H9 (cell line): ENCODE measurements at regions not wholly inside any gene's neighbourhood (a gene's known extent, or its start where the extent isn't known, plus 50 kb on each side); places are given as distances from the start of the nearest gene placed in this dataset.

Experiments used
- DNase-seq: peaks from one replicate; pipeline ENCODE4 v3.0.0-alpha.2; 2017
- H2AFZ ChIP-seq: one replicate; pipeline ENCODE4 v1.6.1; 2013; ENCODE audit warnings: mild to moderate bottlenecking, low read length, control low read depth, moderate library complexity
- H2AK5ac ChIP-seq: 2 replicates; pipeline ENCODE4 v1.6.1; 2013; ENCODE audit warnings: low read length, control low read depth, mixed read lengths; ENCODE audit not compliant: insufficient read length
- H2BK120ac ChIP-seq: one replicate; pipeline ENCODE4 v1.6.1; 2013; ENCODE audit warnings: low read depth, mild to moderate bottlenecking, low read length, control low read depth, inconsistent platforms; ENCODE audit not compliant: poor library complexity, severe bottlenecking
- H2BK12ac ChIP-seq: 2 replicates; pipeline ENCODE4 v1.6.1; 2013; ENCODE audit warnings: low read length, control low read depth, mixed read lengths, low read depth; ENCODE audit not compliant: insufficient read length
- H2BK15ac ChIP-seq: 2 replicates; pipeline ENCODE4 v1.6.1; 2013; ENCODE audit warnings: low read depth, low read length, control low read depth
- H2BK20ac ChIP-seq: one replicate; pipeline ENCODE4 v1.6.1; 2013; ENCODE audit warnings: low read depth, mild to moderate bottlenecking, low read length, control low read depth, inconsistent platforms; ENCODE audit not compliant: poor library complexity, severe bottlenecking
- H2BK5ac ChIP-seq: 2 replicates; pipeline ENCODE4 v1.6.1; 2013; ENCODE audit warnings: low read length, control low read depth, mixed read lengths; ENCODE audit not compliant: insufficient read length
- H3K14ac ChIP-seq: 2 replicates; pipeline ENCODE4 v1.6.1; 2013; ENCODE audit warnings: low read length, control low read depth; ENCODE audit not compliant: insufficient read depth
- H3K18ac ChIP-seq: 2 replicates; pipeline ENCODE4 v1.6.1; 2013; ENCODE audit warnings: low read depth, mild to moderate bottlenecking, mixed read lengths, low read length, control low read depth; ENCODE audit not compliant: insufficient read length
- H3K23ac ChIP-seq: 2 replicates; pipeline ENCODE4 v1.6.1; 2013; ENCODE audit warnings: low read length, control low read depth, mixed read lengths, low read depth; ENCODE audit not compliant: insufficient read length
- H3K23me2 ChIP-seq: 2 replicates; pipeline ENCODE4 v1.6.1; 2013; ENCODE audit warnings: low read depth, mild to moderate bottlenecking, mixed read lengths, low read length, control low read depth; ENCODE audit not compliant: insufficient read length, poor library complexity, severe bottlenecking
- H3K27ac ChIP-seq: 2 replicates; pipeline ENCODE4 v1.5.1; 2013; ENCODE audit warnings: low read length, control low read depth, mixed read lengths, low read depth; ENCODE audit not compliant: insufficient read length
- H3K27me3 ChIP-seq: 2 replicates; pipeline ENCODE4 v1.6.1; 2013; ENCODE audit warnings: low read length, control low read depth, inconsistent platforms; ENCODE audit not compliant: insufficient read depth
- H3K4ac ChIP-seq: 2 replicates; pipeline ENCODE4 v1.6.1; 2013; ENCODE audit warnings: low read depth, mild to moderate bottlenecking, control low read depth, inconsistent platforms, low read length, moderate library complexity
- H3K4me1 ChIP-seq: 2 replicates; pipeline ENCODE4 v1.6.1; 2013; ENCODE audit warnings: low read length, control low read depth, inconsistent platforms; ENCODE audit not compliant: insufficient read depth
- H3K4me2 ChIP-seq: 2 replicates; pipeline ENCODE4 v1.6.1; 2013; ENCODE audit warnings: low read length, control low read depth, mixed read lengths; ENCODE audit not compliant: insufficient read length, insufficient read depth
- H3K56ac ChIP-seq: 2 replicates; pipeline ENCODE4 v1.6.1; 2013; ENCODE audit warnings: low read depth, mild to moderate bottlenecking, mixed read lengths, low read length, control low read depth; ENCODE audit not compliant: insufficient read length
- H3K79me1 ChIP-seq: 2 replicates; pipeline ENCODE4 v1.6.1; 2013; ENCODE audit warnings: low read depth, mild to moderate bottlenecking, moderate library complexity, low read length, control low read depth, inconsistent platforms; ENCODE audit not compliant: insufficient read depth, poor library complexity, severe bottlenecking
- H3K79me2 ChIP-seq: 2 replicates; pipeline ENCODE4 v1.6.1; 2013; ENCODE audit warnings: low read length, control low read depth, inconsistent platforms; ENCODE audit not compliant: insufficient read depth
- H3K9ac ChIP-seq: 2 replicates; pipeline ENCODE4 v1.6.1; 2013; ENCODE audit warnings: low read length, control low read depth, mixed read lengths; ENCODE audit not compliant: insufficient read length; ENCODE audit errors: extremely low read depth
- H3K9me3 ChIP-seq: one replicate; pipeline ENCODE4 v1.6.1; 2013; ENCODE audit warnings: low read depth, low read length, inconsistent platforms; ENCODE audit not compliant: control insufficient read depth
- H3T11ph ChIP-seq: one replicate; pipeline ENCODE4 v1.6.1; 2013; ENCODE audit warnings: mild to moderate bottlenecking, low read length, control low read depth, inconsistent platforms
- H4K20me1 ChIP-seq: one replicate; pipeline ENCODE4 v1.6.1; 2013; ENCODE audit not compliant: control insufficient read depth, insufficient read length, insufficient read depth
- H4K5ac ChIP-seq: 2 replicates; pipeline ENCODE4 v1.6.1; 2013; ENCODE audit warnings: low read depth, mild to moderate bottlenecking, mixed read lengths, low read length, control low read depth; ENCODE audit not compliant: insufficient read length
- H4K8ac ChIP-seq: replicated peaks from 2 replicates; pipeline ENCODE4 v1.6.1; 2013; ENCODE audit warnings: low read length, control low read depth, mixed read lengths, low read depth; ENCODE audit not compliant: insufficient read length
- H4K91ac ChIP-seq: 2 replicates; pipeline ENCODE4 v1.6.1; 2013; ENCODE audit warnings: low read depth, mild to moderate bottlenecking, moderate library complexity, mixed read lengths, low read length, control low read depth; ENCODE audit not compliant: insufficient read length
- H3K27ac Mint-ChIP-seq, 3 experiments: 2 replicates in 2 of 3; 3 replicates in 1 of 3; pipeline ENCODE4 v1.8.0; 2020 to 2021; ENCODE audit warnings: mixed read lengths in 3 of 3, mild to moderate bottlenecking in 1 of 3, moderate library complexity in 1 of 3
- H3K27me3 Mint-ChIP-seq: 2 replicates; pipeline ENCODE4 v1.8.0; 2021; ENCODE audit warnings: low read depth, mild to moderate bottlenecking, moderate library complexity, mixed read lengths
- H3K36me3 Mint-ChIP-seq, 3 experiments: 2 replicates in 2 of 3; 3 replicates in 1 of 3; pipeline ENCODE4 v1.8.0; 2020 to 2021; ENCODE audit warnings: low read depth in 3 of 3, mixed read lengths in 3 of 3; ENCODE audit not compliant: insufficient read depth in 1 of 3
- H3K4me1 Mint-ChIP-seq, 2 experiments: 2 replicates each; pipeline ENCODE4 v1.8.0; 2020; ENCODE audit warnings: mixed read lengths in 2 of 2
- H3K4me3 Mint-ChIP-seq, 2 experiments: 2 replicates in 1 of 2; 3 replicates in 1 of 2; pipeline ENCODE4 v1.8.0; 2020 to 2021; ENCODE audit warnings: mild to moderate bottlenecking in 2 of 2, mixed read lengths in 2 of 2, moderate library complexity in 1 of 2
- H3K9me3 Mint-ChIP-seq, 2 experiments: 2 replicates in 1 of 2; 3 replicates in 1 of 2; pipeline ENCODE4 v1.8.0; 2020; ENCODE audit warnings: mild to moderate bottlenecking in 2 of 2, mixed read lengths in 2 of 2, moderate library complexity in 1 of 2
- CTCF ChIP-seq: fragments of 200-600 bp; sonication (generic); conservative IDR thresholded peaks from 3 replicates; pipeline ENCODE4 v1.8.0; 2021; ENCODE audit warnings: antibody characterized with exemption, mild to moderate bottlenecking
- whole genome bisulfite sequencing: extraction: QIAGEN DNeasy Blood & Tissue Kit; methylation state at CpG from one replicate; pipeline ENCODE4 v1.1.7; 2013; ENCODE audit warnings: missing lambda C conversion rate, low lambda C conversion rate, mixed read lengths; ENCODE audit not compliant: insufficient read length; ENCODE audit errors: extremely low coverage; 5-methylcytosine and 5-hydroxymethylcytosine counted together

GRCh38 chr16:7272567-7273158, 60.0 kb upstream of the RBFOX1 start:
- Histone ChIP-seq H4K20me1 (no peaks in the 10 kb centered on the region), H3K9ac (no peak overlapping the region), H3K4me1 (no peaks in the 10 kb centered on the region), H3K18ac (no peak overlapping the region), H2BK15ac (no peak overlapping the region), H4K8ac (no peak overlapping the region), H2BK20ac (no peak overlapping the region), H2AFZ (no peak overlapping the region), H3T11ph (no peak overlapping the region), H2BK5ac (no peak overlapping the region), H4K91ac (no peak overlapping the region), H3K79me2 (no peaks in the 10 kb centered on the region), H3K79me1 (no peaks in the 10 kb centered on the region), H3K27ac (no peak overlapping the region), H3K56ac (no peak overlapping the region), H3K9me3 (no peaks in the 10 kb centered on the region), H2AK5ac (no peak overlapping the region), H3K27me3 (no peaks in the 10 kb centered on the region), H3K23ac (no peak overlapping the region), H2BK120ac (no peak overlapping the region), H3K4me2 (no peak overlapping the region), H3K14ac (no peak overlapping the region), H3K4ac (no peak overlapping the region), H4K5ac (no peak overlapping the region), H3K23me2 (no peaks in the 10 kb centered on the region), H2BK12ac (no peak overlapping the region)
- no peaks in the 10 kb centered on the region for H3K36me3 Mint-ChIP-seq
- H3K9me3 Mint-ChIP-seq, result no peaks in the 10 kb centered on the region
- no CpG with 5 or more reads among the region's 4 CpGs for WGBS
- peaks cover 3 to 6% of the 10 kb centered on the region in 2 experiments; a peak in 2 of 4 replicates for H3K4me1 Mint-ChIP-seq
- TF ChIP-seq CTCF, result no peak
- DNase-seq, result no peak
- no peak overlapping the region for H3K27ac Mint-ChIP-seq
- H3K4me3 Mint-ChIP-seq, result no peak overlapping the region
- H3K27me3 Mint-ChIP-seq, result peaks cover 5% of the 10 kb centered on the region
